ENCODE measurements at regions not wholly inside any gene's neighbourhood (a gene's known extent, or its start where the extent isn't known, plus 50 kb on each side); places are given as distances from the start of the nearest gene placed in this dataset.
"Not testable (repeated sequence)": the region's sequence is repeated elsewhere in the genome, so short reads cannot be mapped to it uniquely, and the experiment has no call there.

DNA sequence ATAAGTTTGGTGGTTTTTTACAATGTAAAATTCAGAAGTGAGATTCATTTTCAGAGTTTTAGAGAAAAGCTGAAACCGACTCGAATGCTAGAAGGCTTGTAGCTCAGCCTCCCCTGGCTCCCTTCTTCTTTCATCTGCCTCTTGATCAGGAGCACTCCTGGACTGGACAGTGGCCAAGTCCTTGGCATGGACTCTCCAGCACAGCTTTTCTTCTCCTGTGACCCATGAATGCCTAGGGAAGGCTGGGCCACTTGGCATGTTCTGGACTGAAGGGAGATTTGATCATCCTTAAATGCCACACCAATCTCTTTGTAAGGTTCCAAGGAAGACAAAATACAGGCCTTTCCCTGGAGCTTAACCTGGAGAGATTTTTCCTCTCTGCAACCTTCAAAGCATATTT is 384.0 kb upstream of the SASH1 start:
- Histone ChIP-seq H3K27me3 (no peaks in the 10 kb centered on the region), H3K4me1 (no peaks in the 10 kb centered on the region), H3K4me3 (no peak overlapping the region), H3K9me3 (no peaks in the 10 kb centered on the region), H3K27ac (no peak overlapping the region), H3K36me3 (no peaks in the 10 kb centered on the region)
- ATAC-seq (no peak), DNase-seq (no peak)
- intact Hi-C loops (cut with DNase I), result no loop called here
- 88 to 97% methylated on average over 2 of the region's 2 CpGs for WGBS, 2 donors
- TF ChIP-seq, protein P1, sequence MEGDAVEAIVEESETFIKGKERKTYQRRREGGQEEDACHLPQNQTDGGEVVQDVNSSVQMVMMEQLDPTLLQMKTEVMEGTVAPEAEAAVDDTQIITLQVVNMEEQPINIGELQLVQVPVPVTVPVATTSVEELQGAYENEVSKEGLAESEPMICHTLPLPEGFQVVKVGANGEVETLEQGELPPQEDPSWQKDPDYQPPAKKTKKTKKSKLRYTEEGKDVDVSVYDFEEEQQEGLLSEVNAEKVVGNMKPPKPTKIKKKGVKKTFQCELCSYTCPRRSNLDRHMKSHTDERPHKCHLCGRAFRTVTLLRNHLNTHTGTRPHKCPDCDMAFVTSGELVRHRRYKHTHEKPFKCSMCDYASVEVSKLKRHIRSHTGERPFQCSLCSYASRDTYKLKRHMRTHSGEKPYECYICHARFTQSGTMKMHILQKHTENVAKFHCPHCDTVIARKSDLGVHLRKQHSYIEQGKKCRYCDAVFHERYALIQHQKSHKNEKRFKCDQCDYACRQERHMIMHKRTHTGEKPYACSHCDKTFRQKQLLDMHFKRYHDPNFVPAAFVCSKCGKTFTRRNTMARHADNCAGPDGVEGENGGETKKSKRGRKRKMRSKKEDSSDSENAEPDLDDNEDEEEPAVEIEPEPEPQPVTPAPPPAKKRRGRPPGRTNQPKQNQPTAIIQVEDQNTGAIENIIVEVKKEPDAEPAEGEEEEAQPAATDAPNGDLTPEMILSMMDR (IDR thresholded peaks at IDR 0.05), result no peak

DNA sequence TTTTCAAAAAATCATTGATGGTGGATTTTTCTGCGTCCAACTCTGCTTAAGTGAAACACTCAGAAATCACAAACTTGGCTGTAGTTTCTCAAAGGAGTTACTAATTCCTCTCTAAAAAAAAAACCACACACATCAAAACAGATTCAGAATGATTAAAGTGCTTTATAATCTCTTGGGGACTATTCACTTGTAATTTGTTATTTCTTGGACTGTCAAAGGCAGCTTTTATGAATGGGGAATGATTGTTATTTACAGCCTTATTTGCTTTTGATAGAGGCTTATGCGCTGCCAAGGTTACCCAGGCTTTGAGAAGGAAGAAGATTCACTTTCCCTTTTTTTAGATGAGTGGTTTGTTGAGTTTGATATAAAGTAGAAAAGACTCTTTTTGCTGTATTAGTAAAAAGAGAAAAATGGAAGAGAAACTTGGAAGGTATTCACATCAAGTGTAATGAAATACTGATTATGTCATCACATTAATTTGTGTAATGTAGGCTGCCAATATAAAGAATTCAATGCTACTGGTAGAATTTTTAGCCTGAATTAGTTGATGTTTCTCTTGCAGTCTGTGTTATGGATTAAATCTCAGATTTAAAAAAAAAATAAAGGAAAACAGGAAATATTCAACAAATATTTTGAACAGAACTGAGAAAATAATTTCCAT is 381.0 kb upstream of the SASH1 start:
- Histone ChIP-seq H3K27ac (no peak overlapping the region), H3K4me3 (no peak overlapping the region), H3K36me3 (no peaks in the 10 kb centered on the region), H3K9me3 (no peaks in the 10 kb centered on the region), H3K4me1 (no peaks in the 10 kb centered on the region), H3K27me3 (no peaks in the 10 kb centered on the region)
- DNase-seq, result no peak
- intact Hi-C loops (cut with DNase I), result no loop called here
- TF ChIP-seq, protein P1 (IDR thresholded peaks at IDR 0.05), result no peak
- ATAC-seq, result no peak
- whole genome bisulfite sequencing, 2 donors, result 68 to 70% methylated on average over 2 of the region's 2 CpGs

DNA sequence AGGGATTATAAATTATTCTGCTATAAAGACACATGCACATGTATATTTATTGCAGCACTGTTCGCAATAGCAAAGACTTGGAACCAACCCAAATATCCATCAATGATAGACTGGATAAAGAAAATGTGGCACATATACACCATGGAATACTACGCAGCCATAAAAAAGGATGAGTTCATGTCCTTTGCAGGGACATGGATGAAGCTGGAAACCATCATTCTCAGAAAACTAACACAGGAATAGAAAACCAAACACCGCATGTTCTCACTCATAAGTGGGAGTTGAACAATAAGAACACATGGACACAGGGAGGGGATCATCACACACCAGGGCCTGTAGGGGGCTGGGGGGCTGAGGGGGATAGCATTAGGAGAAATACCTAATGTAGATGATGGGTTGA is 377.2 kb upstream of the SASH1 start:
- H3K9me3 ChIP-seq; ATAC-seq; DNase-seq; intact Hi-C loops (cut with DNase I); H3K27me3 ChIP-seq; H3K4me3 ChIP-seq; H3K4me1 ChIP-seq; H3K36me3 ChIP-seq; H3K27ac ChIP-seq: not testable (repeated sequence)
- 89 to 97% methylated on average over 3 of the region's 3 CpGs for WGBS, 2 donors

DNA sequence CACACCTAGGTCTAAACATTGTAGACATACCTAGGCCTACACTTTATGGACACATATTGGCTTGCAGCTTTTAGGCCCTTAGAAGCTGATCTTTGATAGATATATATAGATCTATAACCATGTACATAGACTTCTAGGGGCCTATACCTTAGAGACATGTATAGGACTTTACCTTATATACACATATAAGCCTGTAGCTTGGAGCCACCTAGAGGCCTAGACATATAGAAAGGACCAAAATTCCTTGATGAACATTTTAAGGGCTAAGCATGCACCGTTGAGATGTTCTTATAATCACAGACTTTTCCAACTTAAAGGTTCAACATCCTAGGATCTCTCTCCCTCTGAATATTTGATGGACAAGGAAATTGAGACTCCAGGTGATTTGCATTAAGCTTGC is 371.7 kb upstream of the SASH1 start:
- H3K4me1 ChIP-seq, result no peaks in the 10 kb centered on the region
- TF ChIP-seq, protein P1 (IDR thresholded peaks at IDR 0.05), result no peak
- no peak for ATAC-seq
- H3K9me3 ChIP-seq, result peaks cover 0 to 10% (median 0%) of the 10 kb centered on the region in 11 donors
- H3K27ac ChIP-seq, result no peak overlapping the region
- DNase-seq, result no peak
- no peak overlapping the region for H3K4me3 ChIP-seq
- H3K27me3 ChIP-seq, result no peaks in the 10 kb centered on the region
- intact Hi-C loops (cut with DNase I), result loop anchor here in 2 of 10 donors (5.0 to 10.0 kb wide), 2 partner anchors 326 to 414 kb away; no protein-coding TSS in a partner anchor
- 68 to 87% methylated on average over 1 of the region's 1 CpG for WGBS, 2 donors
- no peaks in the 10 kb centered on the region for H3K36me3 ChIP-seq

DNA sequence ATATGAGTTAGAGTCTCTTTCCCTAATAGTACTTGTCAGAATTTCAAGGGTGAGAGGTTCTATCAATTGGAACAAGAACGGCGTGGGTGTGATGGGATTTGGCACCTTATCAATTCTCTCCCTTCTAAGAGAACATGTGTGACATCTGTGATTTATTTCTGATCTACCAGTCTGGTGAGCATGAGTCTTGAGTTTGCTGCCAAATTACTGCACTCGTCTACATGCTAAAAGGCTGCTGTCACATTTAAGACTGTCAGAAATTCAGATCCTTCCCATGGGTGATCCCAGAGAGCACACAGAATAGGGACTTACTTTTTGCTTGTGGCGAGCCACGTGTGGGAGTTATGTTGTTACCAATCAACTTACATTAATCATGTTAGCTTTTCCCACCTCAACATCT is 370.2 kb upstream of the SASH1 start:
- Histone ChIP-seq H3K27ac (no peak overlapping the region), H3K27me3 (no peaks in the 10 kb centered on the region), H3K9me3 (peaks cover 0 to 10% (median 0%) of the 10 kb centered on the region in 11 donors), H3K4me3 (no peak overlapping the region), H3K36me3 (no peaks in the 10 kb centered on the region), H3K4me1 (no peaks in the 10 kb centered on the region)
- ATAC-seq (no peak), DNase-seq (no peak)
- intact Hi-C loops (cut with DNase I), result loop anchor here in 2 of 10 donors (5.0 to 10.0 kb wide), 2 partner anchors 328 to 415 kb away; no protein-coding TSS in a partner anchor
- WGBS, 2 donors, result 46 to 52% methylated on average over 5 of the region's 5 CpGs
- TF ChIP-seq, protein P1 (IDR thresholded peaks at IDR 0.05), result no peak

All from heart right ventricle (tissue), 16 donors.